OCI-LY7 (cell line): ENCODE measurements at regions not wholly inside any gene's neighbourhood (a gene's known extent, or its start where the extent isn't known, plus 50 kb on each side); places are given as distances from the start of the nearest gene placed in this dataset.

ENCODE experiments used
- BruUV-seq: library from RNA; stranded (reverse); fragments of 400-500 nt; replicated peaks from 2 replicates; lab custom pipeline; 2021; lab: Mats Ljungman, UMichigan
- CTCF ChIA-PET: fragments of 300-600 bp; sonication (Branson Sonifier 250); formaldehyde crosslinking; loops from one replicate; lab custom pipeline; 2022; ENCODE audit warnings: antibody characterized with exemption; ENCODE audit not compliant: unreplicated experiment; lab: Charles Lee
- POLR2A ChIA-PET: fragments of 300-600 bp; sonication (Branson Sonifier 250); formaldehyde crosslinking; loops from one replicate; lab custom pipeline; 2022; ENCODE audit warnings: antibody characterized with exemption; lab: Charles Lee
- DNase-seq: peaks from one replicate; pipeline ENCODE4 v3.0.0-alpha.2; 2015; ENCODE audit warnings: low spot score
- H2AFZ ChIP-seq: fragments of 200-600 bp; sonication (generic), shearing (Covaris generic); 2 replicates; pipeline ENCODE4 v1.6.1; 2014; ENCODE audit warnings: mild to moderate bottlenecking, antibody characterized with exemption, low read length, moderate library complexity
- H3K27ac ChIP-seq: fragments of 200-600 bp; sonication (generic); 2 replicates; pipeline ENCODE4 v1.5.1; 2014; ENCODE audit warnings: mixed run types, low read depth, mild to moderate bottlenecking, moderate library complexity, low read length, inconsistent platforms; ENCODE audit not compliant: poor library complexity, severe bottlenecking
- H3K36me3 ChIP-seq: fragments of 200-600 bp; sonication (generic); 2 replicates; pipeline ENCODE4 v1.6.1; 2014; ENCODE audit warnings: mild to moderate bottlenecking, antibody characterized with exemption, low read length, moderate library complexity, mixed read lengths; ENCODE audit not compliant: insufficient read depth
- H3K4me1 ChIP-seq: fragments of 200-600 bp; sonication (generic); 2 replicates; pipeline ENCODE4 v1.5.1; 2014; ENCODE audit warnings: mild to moderate bottlenecking, low read length; ENCODE audit not compliant: insufficient read depth, poor library complexity, severe bottlenecking
- H3K4me2 ChIP-seq: fragments of 200-600 bp; sonication (generic); 2 replicates; pipeline ENCODE4 v1.6.1; 2014; ENCODE audit warnings: mild to moderate bottlenecking, low read length
- H3K4me3 ChIP-seq: fragments of 200-600 bp; sonication (generic); 2 replicates; pipeline ENCODE4 v1.5.1; 2014; ENCODE audit warnings: mild to moderate bottlenecking, low read depth, low read length; ENCODE audit not compliant: poor library complexity, severe bottlenecking
- H3K79me2 ChIP-seq: fragments of 200-600 bp; sonication (generic); 2 replicates; pipeline ENCODE4 v1.6.1; 2016; ENCODE audit warnings: low read depth, mild to moderate bottlenecking, low read length, moderate library complexity, mixed read lengths; ENCODE audit not compliant: insufficient read depth
- H3K9me2 ChIP-seq: fragments of 200-600 bp; sonication (generic); 2 replicates; pipeline ENCODE4 v1.6.1; 2016; ENCODE audit warnings: mild to moderate bottlenecking, low read length, mixed read lengths; ENCODE audit not compliant: insufficient read depth
- H3K9me3 ChIP-seq: fragments of 200-600 bp; sonication (generic); 2 replicates; pipeline ENCODE4 v1.6.1; 2014; ENCODE audit warnings: mild to moderate bottlenecking, mixed run types, low read length, mixed read lengths
- H4K20me1 ChIP-seq: fragments of 200-600 bp; sonication (generic); 2 replicates; pipeline ENCODE4 v1.6.1; 2014; ENCODE audit warnings: mild to moderate bottlenecking, antibody characterized with exemption, low read length, moderate library complexity, mixed read lengths; ENCODE audit not compliant: insufficient read depth
- EZH2phosphoT487 ChIP-seq: fragments of 200-600 bp; sonication (generic); IDR thresholded peaks from 2 replicates; pipeline ENCODE4 v1.6.1; 2018; ENCODE audit warnings: low read depth, borderline replicate concordance, mild to moderate bottlenecking, mixed run types, antibody characterized with exemption, low read length, moderate library complexity, mixed read lengths
- intact Hi-C: fragments of 100-400 bp; cut with micrococcal nuclease; formaldehyde crosslinking; loops from one replicate; pipeline ENCODE4 v1.10.0; 2022; ENCODE audit not compliant: unreplicated experiment
- TF ChIP-seq, protein P1 (sequence below): fragments of 200-600 bp; sonication (generic); conservative IDR thresholded peaks from 2 replicates; pipeline ENCODE4 v1.5.1; 2014; ENCODE audit warnings: mild to moderate bottlenecking, antibody characterized with exemption, low read length, moderate library complexity, mixed read lengths

DNA sequence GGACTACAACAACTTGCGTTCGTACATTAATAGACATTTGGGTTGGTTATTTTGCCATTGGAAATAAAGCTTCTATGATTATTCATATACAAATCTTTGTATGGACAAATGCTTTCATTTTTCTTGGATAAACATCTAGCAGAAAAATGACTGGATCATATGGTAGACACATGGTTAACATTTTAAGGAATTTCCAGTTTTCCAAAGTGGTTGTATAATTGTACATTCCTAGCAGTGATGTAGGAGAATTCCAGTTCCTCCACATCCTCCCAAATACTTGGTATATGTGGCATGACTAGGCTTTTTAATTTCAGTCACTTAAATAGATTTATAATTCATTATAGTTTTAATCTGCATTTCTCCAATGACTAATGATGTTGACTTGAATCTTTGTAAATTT lies 246.2 kb upstream of the NCAM1 start:
- no peaks in the 10 kb centered on the region for H3K9me2 ChIP-seq
- POLR2A ChIA-PET: no interaction called here
- H2AFZ ChIP-seq: no peak overlapping the region
- intact Hi-C loops: no loop called here
- no peak overlapping the region for H3K4me3 ChIP-seq
- no peaks in the 10 kb centered on the region for H4K20me1 ChIP-seq
- no peak for DNase-seq
- CTCF ChIA-PET: no interaction called here
- no peaks in the 10 kb centered on the region for H3K36me3 ChIP-seq
- no TSS peak for BruUV-seq
- TF ChIP-seq, protein P1, sequence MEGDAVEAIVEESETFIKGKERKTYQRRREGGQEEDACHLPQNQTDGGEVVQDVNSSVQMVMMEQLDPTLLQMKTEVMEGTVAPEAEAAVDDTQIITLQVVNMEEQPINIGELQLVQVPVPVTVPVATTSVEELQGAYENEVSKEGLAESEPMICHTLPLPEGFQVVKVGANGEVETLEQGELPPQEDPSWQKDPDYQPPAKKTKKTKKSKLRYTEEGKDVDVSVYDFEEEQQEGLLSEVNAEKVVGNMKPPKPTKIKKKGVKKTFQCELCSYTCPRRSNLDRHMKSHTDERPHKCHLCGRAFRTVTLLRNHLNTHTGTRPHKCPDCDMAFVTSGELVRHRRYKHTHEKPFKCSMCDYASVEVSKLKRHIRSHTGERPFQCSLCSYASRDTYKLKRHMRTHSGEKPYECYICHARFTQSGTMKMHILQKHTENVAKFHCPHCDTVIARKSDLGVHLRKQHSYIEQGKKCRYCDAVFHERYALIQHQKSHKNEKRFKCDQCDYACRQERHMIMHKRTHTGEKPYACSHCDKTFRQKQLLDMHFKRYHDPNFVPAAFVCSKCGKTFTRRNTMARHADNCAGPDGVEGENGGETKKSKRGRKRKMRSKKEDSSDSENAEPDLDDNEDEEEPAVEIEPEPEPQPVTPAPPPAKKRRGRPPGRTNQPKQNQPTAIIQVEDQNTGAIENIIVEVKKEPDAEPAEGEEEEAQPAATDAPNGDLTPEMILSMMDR: no peak
- TF ChIP-seq EZH2phosphoT487: no peak
- H3K9me3 ChIP-seq: no peaks in the 10 kb centered on the region
- H3K27ac ChIP-seq: no peak overlapping the region
- no peaks in the 10 kb centered on the region for H3K79me2 ChIP-seq
- H3K4me1 ChIP-seq: no peaks in the 10 kb centered on the region
- no peak overlapping the region for H3K4me2 ChIP-seq

DNA sequence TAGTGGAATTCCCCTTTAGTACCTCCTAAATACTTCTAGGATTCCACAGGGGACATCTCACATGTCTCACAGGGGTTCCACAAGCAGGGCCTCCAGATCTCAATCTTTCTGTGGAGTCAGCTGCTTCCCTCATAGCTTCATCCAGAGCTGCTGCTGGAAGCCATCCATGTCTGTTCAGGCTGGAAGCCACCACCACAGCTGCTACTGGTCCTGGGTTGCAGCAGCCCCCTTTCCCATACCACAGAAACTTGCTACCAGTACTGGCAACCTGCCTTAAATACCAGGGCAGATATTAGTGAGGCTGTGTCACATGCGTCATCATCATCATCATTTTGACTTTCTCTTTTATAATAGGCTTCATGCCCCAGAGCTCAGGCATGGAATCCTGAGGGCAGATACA lies 242.7 kb upstream of the NCAM1 start:
- ChIA-PET POLR2A (interaction anchor here (0.7 kb wide), 1 partner anchor 13 kb away, joined by 4 read pairs; no protein-coding TSS in a partner anchor), CTCF (no interaction called here)
- Histone ChIP-seq H3K36me3 (no peaks in the 10 kb centered on the region), H4K20me1 (no peaks in the 10 kb centered on the region), H3K4me2 (no peak overlapping the region), H3K9me2 (no peaks in the 10 kb centered on the region), H3K4me1 (no peaks in the 10 kb centered on the region), H3K9me3 (no peaks in the 10 kb centered on the region), H3K27ac (no peak overlapping the region), H3K4me3 (no peak overlapping the region), H2AFZ (no peak overlapping the region), H3K79me2 (no peaks in the 10 kb centered on the region)
- TF ChIP-seq, protein P1: no peak
- DNase-seq: no peak
- intact Hi-C loops: no loop called here
- BruUV-seq: no TSS peak

DNA sequence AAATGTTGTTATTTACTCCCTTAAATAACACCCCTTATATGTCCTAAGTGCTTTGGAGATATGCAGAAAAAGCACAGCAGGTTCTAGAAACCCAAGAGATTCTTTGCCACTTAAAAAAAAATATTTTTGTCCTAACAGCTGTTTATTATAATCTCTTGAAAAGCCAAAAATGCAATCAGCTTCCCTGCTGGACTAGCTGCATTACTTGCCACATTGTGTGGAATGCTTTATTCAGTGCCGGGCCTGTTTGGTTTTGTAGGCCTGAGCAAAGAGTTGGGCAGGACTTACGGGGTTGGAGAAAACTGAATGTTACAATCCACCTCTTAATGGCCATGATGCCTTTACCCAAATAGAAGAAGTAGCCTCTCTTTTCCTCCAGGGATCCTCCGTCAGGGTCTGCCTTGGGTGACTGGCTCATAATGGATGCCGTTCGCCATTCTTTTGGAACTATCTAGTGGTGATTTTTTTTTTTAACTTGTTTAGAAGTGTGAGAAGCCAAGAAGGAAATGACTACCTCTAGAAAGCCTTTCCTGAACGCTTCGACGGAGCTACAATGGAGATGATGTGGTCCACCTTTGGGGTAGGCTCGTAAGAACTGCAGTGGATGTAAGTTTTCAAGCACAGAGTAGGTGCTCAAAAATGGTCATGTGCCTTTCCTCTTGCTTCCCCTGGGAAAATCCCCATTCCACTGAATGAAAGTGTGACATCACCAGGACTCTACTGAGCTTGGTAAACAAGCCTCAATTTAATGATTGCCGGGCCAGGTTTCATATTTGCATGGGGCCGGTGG lies 241.3 kb upstream of the NCAM1 start:
- TF ChIP-seq, protein P1: no peak
- TF ChIP-seq EZH2phosphoT487: no peak
- no peaks in the 10 kb centered on the region for H3K36me3 ChIP-seq
- ChIA-PET POLR2A (no interaction called here), CTCF (no interaction called here)
- BruUV-seq: no TSS peak
- no peaks in the 10 kb centered on the region for H3K9me2 ChIP-seq
- H3K9me3 ChIP-seq: no peaks in the 10 kb centered on the region
- intact Hi-C loops: no loop called here
- H3K79me2 ChIP-seq: no peaks in the 10 kb centered on the region
- H3K27ac ChIP-seq: no peak overlapping the region
- no peaks in the 10 kb centered on the region for H3K4me1 ChIP-seq
- DNase-seq: no peak
- H3K4me2 ChIP-seq: no peak overlapping the region
- no peak overlapping the region for H2AFZ ChIP-seq
- H4K20me1 ChIP-seq: no peaks in the 10 kb centered on the region
- H3K4me3 ChIP-seq: no peak overlapping the region
